ENCODE measurements at regions not wholly inside any gene's neighbourhood (a gene's known extent, or its start where the extent isn't known, plus 50 kb on each side); places are given as distances from the start of the nearest gene placed in this dataset.

DNA sequence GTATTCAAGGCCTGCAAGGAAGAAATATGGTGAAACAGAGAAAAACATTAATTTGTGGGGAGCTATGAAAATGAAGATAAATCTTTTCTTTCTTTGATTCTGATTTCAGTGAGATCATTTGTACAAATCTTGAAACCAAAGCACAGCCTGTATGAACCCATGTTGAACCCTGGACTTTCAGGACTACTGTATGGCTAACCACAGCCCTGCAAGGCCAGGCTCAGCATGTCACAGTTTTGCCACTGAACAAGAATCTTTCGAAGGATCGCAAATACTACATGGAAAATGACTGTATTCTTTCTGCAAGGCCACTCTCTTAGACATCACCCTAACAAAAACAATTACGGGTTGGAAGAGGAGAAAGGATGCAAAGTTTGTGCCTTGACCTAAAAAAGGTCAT lies 161.7 kb upstream of the MAF start:
- TF ChIP-seq, protein P1, sequence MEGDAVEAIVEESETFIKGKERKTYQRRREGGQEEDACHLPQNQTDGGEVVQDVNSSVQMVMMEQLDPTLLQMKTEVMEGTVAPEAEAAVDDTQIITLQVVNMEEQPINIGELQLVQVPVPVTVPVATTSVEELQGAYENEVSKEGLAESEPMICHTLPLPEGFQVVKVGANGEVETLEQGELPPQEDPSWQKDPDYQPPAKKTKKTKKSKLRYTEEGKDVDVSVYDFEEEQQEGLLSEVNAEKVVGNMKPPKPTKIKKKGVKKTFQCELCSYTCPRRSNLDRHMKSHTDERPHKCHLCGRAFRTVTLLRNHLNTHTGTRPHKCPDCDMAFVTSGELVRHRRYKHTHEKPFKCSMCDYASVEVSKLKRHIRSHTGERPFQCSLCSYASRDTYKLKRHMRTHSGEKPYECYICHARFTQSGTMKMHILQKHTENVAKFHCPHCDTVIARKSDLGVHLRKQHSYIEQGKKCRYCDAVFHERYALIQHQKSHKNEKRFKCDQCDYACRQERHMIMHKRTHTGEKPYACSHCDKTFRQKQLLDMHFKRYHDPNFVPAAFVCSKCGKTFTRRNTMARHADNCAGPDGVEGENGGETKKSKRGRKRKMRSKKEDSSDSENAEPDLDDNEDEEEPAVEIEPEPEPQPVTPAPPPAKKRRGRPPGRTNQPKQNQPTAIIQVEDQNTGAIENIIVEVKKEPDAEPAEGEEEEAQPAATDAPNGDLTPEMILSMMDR (IDR thresholded peaks at IDR 0.05), result no peak
- no peak for TF ChIP-seq POLR2A (IDR thresholded peaks at IDR 0.05)

Measured in right lobe of liver (tissue), 4 donors.